ENCODE measurements at regions not wholly inside any gene's neighbourhood (a gene's known extent, or its start where the extent isn't known, plus 50 kb on each side); places are given as distances from the start of the nearest gene placed in this dataset.

DNA sequence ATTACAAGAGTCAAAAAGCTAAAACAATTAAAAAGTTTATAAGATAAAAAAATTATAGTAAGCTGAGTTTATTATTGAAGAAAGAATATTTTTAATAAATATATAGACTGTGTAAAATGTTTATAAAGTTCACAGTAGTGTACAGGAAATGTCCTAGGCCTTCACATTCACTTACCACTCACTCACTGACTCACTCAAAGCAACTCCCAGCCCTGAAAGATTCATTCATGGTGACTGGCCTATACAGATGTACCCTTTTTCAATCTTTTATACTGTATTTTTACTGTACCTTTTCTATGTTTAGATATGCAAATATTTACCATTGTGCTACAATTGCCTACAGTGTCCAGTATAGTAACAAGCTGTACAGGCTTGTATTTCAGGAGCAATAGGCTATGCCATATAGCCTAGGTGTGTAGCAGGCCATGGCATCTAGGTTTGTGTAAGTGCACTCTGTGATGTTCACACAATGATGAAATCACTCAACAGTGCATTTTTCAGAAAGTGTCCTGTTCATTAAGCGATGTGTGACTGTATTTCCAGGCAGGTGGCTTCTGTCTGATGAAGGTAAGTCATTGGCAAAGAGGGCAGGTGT lies 130.2 kb downstream of the BTBD3 start:
- intact Hi-C loops (cut with micrococcal nuclease) = no loop called here
- DNase-seq = no peak
- no peak overlapping the region for H3K27ac Mint-ChIP-seq
- Histone ChIP-seq H3K27me3 (ENCODE audit: insufficient read depth, low read length) (no peaks in the 10 kb centered on the region), H3K27ac (ENCODE audit: low read depth, low read length) (no peak overlapping the region), H3K4me3 (ENCODE audit: low read length in 2 of 2) (no peak overlapping the region), H3K36me3 (ENCODE audit: insufficient read depth, low read length) (no peaks in the 10 kb centered on the region), H3K9me3 (ENCODE audit: control insufficient read depth in 1 of 2, low read length in 2 of 2) (no peaks in the 10 kb centered on the region), H3K4me1 (ENCODE audit: insufficient read depth, low read length) (no peaks in the 10 kb centered on the region)
- no peaks in the 10 kb centered on the region for H3K4me1 Mint-ChIP-seq
- peaks cover 3 to 13% (median 8%) of the 10 kb centered on the region in 8 donors for H3K9me3 Mint-ChIP-seq
- POLR2A ChIA-PET (ENCODE audit: partially characterized antibody) = no interaction called here
- no peaks in the 10 kb centered on the region for H3K27me3 Mint-ChIP-seq
- no peaks in the 10 kb centered on the region for H3K36me3 Mint-ChIP-seq
- no peak overlapping the region for H3K4me3 Mint-ChIP-seq
- CTCF ChIA-PET (ENCODE audit: partially characterized antibody) = no interaction called here

DNA sequence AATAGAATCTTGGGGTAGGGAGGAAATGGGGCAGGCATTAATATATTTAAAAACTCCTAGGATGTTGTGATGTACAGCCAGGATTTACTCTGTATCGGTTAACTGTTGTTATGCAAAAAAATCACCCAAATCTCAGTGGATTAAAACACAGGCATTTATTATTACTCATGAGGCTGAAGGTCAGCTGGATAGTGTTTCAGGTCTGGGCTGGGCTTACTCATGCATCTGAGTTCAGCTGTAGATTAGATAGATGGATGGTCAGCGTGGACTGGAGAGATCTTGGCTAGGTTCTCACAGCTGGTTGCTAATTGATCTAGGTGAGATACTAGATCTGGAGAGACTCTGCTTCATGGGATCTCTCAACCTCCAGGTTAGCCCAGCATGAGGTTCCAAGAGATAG lies 131.4 kb downstream of the BTBD3 start:
- no peak overlapping the region for H3K4me3 ChIP-seq (ENCODE audit: low read length in 2 of 2)
- H3K27me3 ChIP-seq (ENCODE audit: insufficient read depth, low read length) = no peaks in the 10 kb centered on the region
- ChIA-PET CTCF (ENCODE audit: partially characterized antibody) (no interaction called here), POLR2A (ENCODE audit: partially characterized antibody) (no interaction called here)
- Mint-ChIP-seq H3K4me1 (no peaks in the 10 kb centered on the region), H3K27me3 (no peaks in the 10 kb centered on the region), H3K9me3 (peaks cover 3 to 13% (median 7%) of the 10 kb centered on the region in 8 donors), H3K27ac (no peak overlapping the region), H3K4me3 (no peak overlapping the region), H3K36me3 (no peaks in the 10 kb centered on the region)
- no peak for DNase-seq
- H3K9me3 ChIP-seq (ENCODE audit: control insufficient read depth in 1 of 2, low read length in 2 of 2) = no peaks in the 10 kb centered on the region
- intact Hi-C loops (cut with micrococcal nuclease) = no loop called here
- no peak overlapping the region for H3K27ac ChIP-seq (ENCODE audit: low read depth, low read length)
- no peaks in the 10 kb centered on the region for H3K36me3 ChIP-seq (ENCODE audit: insufficient read depth, low read length)
- no peaks in the 10 kb centered on the region for H3K4me1 ChIP-seq (ENCODE audit: insufficient read depth, low read length)

DNA sequence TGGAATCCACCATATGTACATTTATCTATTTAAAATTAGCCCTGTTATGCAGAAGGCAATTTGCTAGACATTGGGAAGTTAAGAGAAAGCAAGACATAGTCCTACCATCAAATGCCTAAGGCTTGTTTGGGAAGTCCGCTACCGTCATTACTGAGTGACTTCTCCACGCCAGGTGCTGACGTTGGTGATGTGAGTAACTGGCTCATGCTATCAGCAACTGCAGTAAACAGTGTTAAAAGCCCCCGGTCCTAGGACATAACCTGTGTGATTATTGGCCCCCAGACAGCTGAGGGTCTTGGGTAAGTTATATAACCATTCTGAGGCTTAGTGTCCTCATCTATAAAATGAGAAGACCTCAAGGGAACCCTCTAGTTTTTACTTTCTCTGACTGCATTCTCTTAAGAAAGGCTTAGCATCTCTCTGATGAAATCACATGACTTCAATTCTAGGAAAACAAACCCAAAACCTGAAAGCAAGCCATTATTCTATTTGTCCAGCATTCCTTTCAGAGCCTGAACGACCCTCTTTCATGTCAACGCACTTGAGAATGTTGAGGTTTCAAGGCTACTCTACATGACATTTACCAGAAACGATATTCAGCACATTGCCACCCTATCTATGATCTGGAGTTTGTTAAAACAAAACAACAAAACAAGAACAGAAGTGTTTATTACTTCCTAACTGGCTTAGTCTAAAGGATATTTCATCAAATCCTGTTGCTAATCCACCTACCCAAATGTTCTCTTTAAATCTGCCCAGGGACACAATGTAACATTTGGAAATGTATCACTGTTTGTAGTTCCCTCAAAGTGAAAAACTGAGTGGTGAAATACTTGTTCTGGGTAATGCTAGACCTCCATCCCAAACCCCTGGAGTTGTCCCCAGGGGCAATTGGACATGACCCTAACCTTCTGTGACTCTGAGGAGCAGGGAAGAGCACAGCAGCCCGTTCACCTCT lies 133.8 kb downstream of the BTBD3 start:
- Mint-ChIP-seq H3K4me3 (no peak overlapping the region), H3K9me3 (peaks cover 0 to 9% (median 4%) of the 10 kb centered on the region in 8 donors), H3K27ac (no peak overlapping the region), H3K4me1 (no peaks in the 10 kb centered on the region), H3K36me3 (no peaks in the 10 kb centered on the region), H3K27me3 (no peaks in the 10 kb centered on the region)
- ChIA-PET CTCF (ENCODE audit: partially characterized antibody) (no interaction called here), POLR2A (ENCODE audit: partially characterized antibody) (no interaction called here)
- Histone ChIP-seq H3K4me1 (ENCODE audit: insufficient read depth, low read length) (no peaks in the 10 kb centered on the region), H3K27me3 (ENCODE audit: insufficient read depth, low read length) (no peaks in the 10 kb centered on the region), H3K4me3 (ENCODE audit: low read length in 2 of 2) (no peak overlapping the region), H3K9me3 (ENCODE audit: control insufficient read depth in 1 of 2, low read length in 2 of 2) (no peaks in the 10 kb centered on the region), H3K36me3 (ENCODE audit: insufficient read depth, low read length) (no peaks in the 10 kb centered on the region), H3K27ac (ENCODE audit: low read depth, low read length) (no peak overlapping the region)
- intact Hi-C loops (cut with micrococcal nuclease) = no loop called here
- DNase-seq = no peak

DNA sequence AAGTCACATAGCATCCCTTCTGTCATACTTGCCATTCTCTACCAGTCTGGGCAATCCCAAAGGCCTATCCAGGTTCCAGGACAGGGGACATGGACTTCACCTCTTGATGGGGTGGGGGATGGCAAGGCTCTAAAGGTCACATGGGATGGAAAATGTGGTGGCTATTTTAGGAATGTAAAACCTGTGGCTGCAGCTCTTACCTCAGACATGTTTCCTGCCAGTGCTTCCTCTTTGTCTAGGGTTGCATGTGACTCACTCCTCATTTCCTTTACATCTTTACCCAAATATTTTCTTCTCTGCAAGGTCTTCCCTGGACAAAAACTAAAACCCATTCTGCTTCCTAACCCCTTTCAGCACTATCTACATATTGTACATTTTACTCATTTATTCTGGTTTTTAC lies 135.7 kb downstream of the BTBD3 start:
- no peak for DNase-seq
- no peaks in the 10 kb centered on the region for H3K4me1 ChIP-seq (ENCODE audit: insufficient read depth, low read length)
- no peaks in the 10 kb centered on the region for H3K36me3 Mint-ChIP-seq
- no peak overlapping the region for H3K27ac Mint-ChIP-seq
- H3K4me3 ChIP-seq (ENCODE audit: low read length in 2 of 2) = no peak overlapping the region
- no peaks in the 10 kb centered on the region for H3K4me1 Mint-ChIP-seq
- no peaks in the 10 kb centered on the region for H3K27me3 ChIP-seq (ENCODE audit: insufficient read depth, low read length)
- peaks cover 0 to 8% (median 3%) of the 10 kb centered on the region in 8 donors for H3K9me3 Mint-ChIP-seq
- H3K36me3 ChIP-seq (ENCODE audit: insufficient read depth, low read length) = no peaks in the 10 kb centered on the region
- ChIA-PET POLR2A (ENCODE audit: partially characterized antibody) (no interaction called here), CTCF (ENCODE audit: partially characterized antibody) (no interaction called here)
- no peak overlapping the region for H3K27ac ChIP-seq (ENCODE audit: low read depth, low read length)
- H3K4me3 Mint-ChIP-seq = no peak overlapping the region
- no peaks in the 10 kb centered on the region for H3K9me3 ChIP-seq (ENCODE audit: control insufficient read depth in 1 of 2, low read length in 2 of 2)
- no peaks in the 10 kb centered on the region for H3K27me3 Mint-ChIP-seq
- intact Hi-C loops (cut with micrococcal nuclease) = no loop called here

DNA sequence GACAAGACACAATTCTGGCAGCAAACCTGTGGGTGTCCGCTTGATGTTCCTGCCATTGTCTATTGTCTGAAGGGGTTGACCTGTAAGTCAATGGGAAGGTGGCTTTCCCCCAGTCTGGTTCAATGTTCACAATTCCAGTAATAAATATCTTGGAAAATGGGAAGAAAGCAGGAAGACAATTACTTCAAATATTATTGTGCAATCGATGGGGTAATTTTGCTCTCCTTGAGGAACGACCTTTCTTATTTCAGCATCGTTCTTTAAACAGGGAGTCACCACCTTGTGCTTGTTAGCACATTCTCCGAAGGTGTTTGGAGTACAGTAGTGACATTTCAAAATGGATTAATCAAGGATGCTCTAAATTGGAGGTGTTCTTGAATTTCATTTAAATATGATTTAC lies 136.9 kb downstream of the BTBD3 start:
- Histone ChIP-seq H3K36me3 (ENCODE audit: insufficient read depth, low read length) (no peaks in the 10 kb centered on the region), H3K27me3 (ENCODE audit: insufficient read depth, low read length) (no peaks in the 10 kb centered on the region), H3K27ac (ENCODE audit: low read depth, low read length) (no peak overlapping the region), H3K4me3 (ENCODE audit: low read length in 2 of 2) (no peak overlapping the region), H3K4me1 (ENCODE audit: insufficient read depth, low read length) (no peaks in the 10 kb centered on the region), H3K9me3 (ENCODE audit: control insufficient read depth in 1 of 2, low read length in 2 of 2) (no peaks in the 10 kb centered on the region)
- H3K27ac Mint-ChIP-seq = no peak overlapping the region
- H3K4me1 Mint-ChIP-seq = no peaks in the 10 kb centered on the region
- H3K4me3 Mint-ChIP-seq = no peak overlapping the region
- intact Hi-C loops (cut with micrococcal nuclease) = no loop called here
- peaks cover 0 to 12% (median 4%) of the 10 kb centered on the region in 8 donors for H3K9me3 Mint-ChIP-seq
- no peaks in the 10 kb centered on the region for H3K27me3 Mint-ChIP-seq
- ChIA-PET CTCF (ENCODE audit: partially characterized antibody) (no interaction called here), POLR2A (ENCODE audit: partially characterized antibody) (no interaction called here)
- H3K36me3 Mint-ChIP-seq = no peaks in the 10 kb centered on the region
- DNase-seq = no peak

DNA sequence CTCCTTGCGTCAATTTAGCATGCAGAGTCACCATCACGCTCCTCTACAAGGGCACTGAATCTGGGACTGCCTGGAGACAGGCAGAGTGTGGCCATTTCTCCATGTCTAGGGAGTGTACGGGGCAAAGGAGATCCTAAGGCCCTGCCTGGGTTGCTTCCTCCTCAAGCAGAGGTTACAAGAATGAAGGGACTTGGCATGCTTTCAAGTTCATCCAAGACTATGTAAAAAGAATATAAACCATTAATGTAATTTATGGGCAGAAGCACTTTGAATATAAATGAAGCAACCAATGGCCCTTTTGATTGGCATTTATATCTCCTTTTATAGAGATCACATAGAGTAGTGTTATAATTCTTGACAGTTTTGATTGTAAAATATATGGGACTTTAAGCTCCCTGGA lies 137.5 kb downstream of the BTBD3 start:
- H3K4me3 ChIP-seq (ENCODE audit: low read length in 2 of 2) = no peak overlapping the region
- no peaks in the 10 kb centered on the region for H3K27me3 ChIP-seq (ENCODE audit: insufficient read depth, low read length)
- intact Hi-C loops (cut with micrococcal nuclease) = no loop called here
- no peaks in the 10 kb centered on the region for H3K4me1 ChIP-seq (ENCODE audit: insufficient read depth, low read length)
- Mint-ChIP-seq H3K9me3 (peaks cover 0 to 12% (median 4%) of the 10 kb centered on the region in 8 donors), H3K4me1 (no peaks in the 10 kb centered on the region), H3K27me3 (no peaks in the 10 kb centered on the region), H3K27ac (no peak overlapping the region), H3K4me3 (no peak overlapping the region), H3K36me3 (no peaks in the 10 kb centered on the region)
- no peak overlapping the region for H3K27ac ChIP-seq (ENCODE audit: low read depth, low read length)
- ChIA-PET POLR2A (ENCODE audit: partially characterized antibody) (no interaction called here), CTCF (ENCODE audit: partially characterized antibody) (no interaction called here)
- no peaks in the 10 kb centered on the region for H3K9me3 ChIP-seq (ENCODE audit: control insufficient read depth in 1 of 2, low read length in 2 of 2)
- no peaks in the 10 kb centered on the region for H3K36me3 ChIP-seq (ENCODE audit: insufficient read depth, low read length)
- DNase-seq = no peak

DNA sequence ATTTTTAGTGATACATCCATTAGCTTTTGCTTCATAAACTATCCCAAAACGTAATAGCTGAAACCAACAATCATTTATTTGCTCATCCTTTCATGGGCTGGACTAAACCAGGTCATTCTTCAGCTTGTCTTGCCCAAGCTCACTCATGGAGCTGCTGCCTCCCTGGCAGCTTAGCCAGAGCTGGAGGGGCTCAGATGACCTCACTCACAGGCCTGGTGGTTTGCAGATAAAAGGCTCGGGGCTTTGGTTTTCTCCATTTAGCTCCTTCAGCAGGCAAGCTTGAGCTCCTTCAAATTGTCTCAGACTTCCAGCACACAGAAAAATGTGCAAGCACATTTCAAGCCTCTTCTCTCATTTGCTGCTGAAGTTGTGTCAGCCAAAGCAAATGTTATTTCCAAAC lies 139.1 kb downstream of the BTBD3 start:
- Mint-ChIP-seq H3K9me3 (peaks cover 0 to 11% (median 4%) of the 10 kb centered on the region in 8 donors), H3K4me1 (no peaks in the 10 kb centered on the region), H3K27me3 (no peaks in the 10 kb centered on the region), H3K27ac (no peak overlapping the region), H3K36me3 (no peaks in the 10 kb centered on the region), H3K4me3 (no peak overlapping the region)
- ChIA-PET CTCF (ENCODE audit: partially characterized antibody) (no interaction called here), POLR2A (ENCODE audit: partially characterized antibody) (no interaction called here)
- Histone ChIP-seq H3K27ac (ENCODE audit: low read depth, low read length) (no peak overlapping the region), H3K9me3 (ENCODE audit: control insufficient read depth in 1 of 2, low read length in 2 of 2) (no peaks in the 10 kb centered on the region), H3K27me3 (ENCODE audit: insufficient read depth, low read length) (no peaks in the 10 kb centered on the region), H3K36me3 (ENCODE audit: insufficient read depth, low read length) (no peaks in the 10 kb centered on the region), H3K4me1 (ENCODE audit: insufficient read depth, low read length) (no peaks in the 10 kb centered on the region), H3K4me3 (ENCODE audit: low read length in 2 of 2) (no peak overlapping the region)
- no peak for DNase-seq
- intact Hi-C loops (cut with micrococcal nuclease) = loop anchor here (1.0 kb wide), 1 partner anchor 41 kb away; no protein-coding TSS in a partner anchor

Measured in CD4-positive, alpha-beta memory T cell (primary cell).